GM06990 (cell line): ENCODE measurements at regions not wholly inside any gene's neighbourhood (a gene's known extent, or its start where the extent isn't known, plus 50 kb on each side); places are given as distances from the start of the nearest gene placed in this dataset.
"Not testable (repeated sequence)": the region's sequence is repeated elsewhere in the genome, so short reads cannot be mapped to it uniquely, and the experiment has no call there.

Experiments used
- DNase-seq: peaks from one replicate; pipeline ENCODE4 v3.0.0-alpha.2; 2011; ENCODE audit not compliant: insufficient read length; ENCODE audit errors: extremely low read depth
- H3K27me3 ChIP-seq: replicated peaks from 2 replicates; pipeline ENCODE4 v1.6.0; 2011; ENCODE audit warnings: low read length; ENCODE audit not compliant: control insufficient read depth, insufficient read depth
- H3K36me3 ChIP-seq: 2 replicates; pipeline ENCODE4 v1.5.1; 2011; ENCODE audit warnings: low read length; ENCODE audit not compliant: control insufficient read depth, insufficient read depth
- H3K4me3 ChIP-seq: replicated peaks from 2 replicates; pipeline ENCODE4 v1.5.1; 2011; ENCODE audit warnings: low read depth, mild to moderate bottlenecking, control low read depth, low read length
- CTCF ChIP-seq: IDR thresholded peaks from 2 replicates; pipeline ENCODE4 v1.5.1; 2011; ENCODE audit warnings: low read length, control low read depth, mild to moderate bottlenecking, inconsistent platforms; ENCODE audit not compliant: insufficient read depth, poor library complexity, severe bottlenecking

GRCh38 chr1:173377266-173377665, 99.9 kb upstream of the PRDX6 start:
- Histone ChIP-seq H3K27me3 (no peaks in the 10 kb centered on the region), H3K36me3 (no peaks in the 10 kb centered on the region), H3K4me3 (no peak overlapping the region)
- no peak for TF ChIP-seq CTCF
- DNase-seq = no peak

DNA sequence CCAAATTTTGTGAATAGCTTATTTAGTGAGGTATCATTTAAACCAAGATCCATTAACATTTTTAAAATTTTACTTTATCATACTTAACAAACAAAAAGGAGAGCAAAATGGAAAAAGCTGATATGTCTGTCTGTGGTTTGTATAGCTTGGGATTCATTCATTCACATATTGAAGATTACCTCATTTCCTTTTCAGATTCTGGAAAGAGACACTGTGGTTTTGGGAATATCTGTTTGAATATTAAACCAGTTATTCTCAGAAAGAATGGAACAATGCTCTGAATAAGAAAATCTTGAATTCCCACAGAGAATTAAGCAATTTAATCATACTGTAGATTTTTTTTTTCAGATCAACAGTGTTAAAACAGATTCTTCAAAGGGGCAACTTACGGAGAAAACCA, 93.8 kb upstream of the PRDX6 start:
- DNase-seq = no peak
- Histone ChIP-seq H3K36me3 (no peaks in the 10 kb centered on the region), H3K27me3 (no peaks in the 10 kb centered on the region), H3K4me3 (no peak overlapping the region)
- no peak for TF ChIP-seq CTCF

GRCh38 chr1:173388352-173388751, 88.8 kb upstream of the PRDX6 start:
- Histone ChIP-seq H3K27me3 (no peaks in the 10 kb centered on the region), H3K36me3 (no peaks in the 10 kb centered on the region), H3K4me3 (no peak overlapping the region)
- DNase-seq = no peak
- no peak for TF ChIP-seq CTCF

GRCh38 chr1:173392895-173393658, 84.1 kb upstream of the PRDX6 start:
- H3K27me3 ChIP-seq = no peaks in the 10 kb centered on the region
- no peak for DNase-seq
- no peak overlapping the region for H3K4me3 ChIP-seq
- no peak for TF ChIP-seq CTCF
- no peaks in the 10 kb centered on the region for H3K36me3 ChIP-seq

DNA sequence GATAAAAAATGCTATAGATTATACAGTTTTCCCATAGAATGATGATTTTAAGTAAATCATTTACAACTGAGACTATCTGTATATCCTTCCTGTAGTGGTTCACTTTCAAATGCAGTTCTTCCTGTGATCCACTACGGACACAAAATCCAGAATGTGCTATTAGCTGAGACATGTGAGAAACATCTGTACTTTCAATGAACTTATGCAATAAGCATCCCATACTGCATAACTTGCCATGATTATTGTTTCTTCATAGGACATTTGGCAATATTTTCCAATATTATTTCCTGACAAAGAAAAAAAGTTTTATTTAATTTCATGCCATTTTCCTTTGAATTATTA, 83.5 kb upstream of the PRDX6 start:
- TF ChIP-seq CTCF = no peak
- Histone ChIP-seq H3K27me3 (no peaks in the 10 kb centered on the region), H3K4me3 (no peak overlapping the region)

DNA sequence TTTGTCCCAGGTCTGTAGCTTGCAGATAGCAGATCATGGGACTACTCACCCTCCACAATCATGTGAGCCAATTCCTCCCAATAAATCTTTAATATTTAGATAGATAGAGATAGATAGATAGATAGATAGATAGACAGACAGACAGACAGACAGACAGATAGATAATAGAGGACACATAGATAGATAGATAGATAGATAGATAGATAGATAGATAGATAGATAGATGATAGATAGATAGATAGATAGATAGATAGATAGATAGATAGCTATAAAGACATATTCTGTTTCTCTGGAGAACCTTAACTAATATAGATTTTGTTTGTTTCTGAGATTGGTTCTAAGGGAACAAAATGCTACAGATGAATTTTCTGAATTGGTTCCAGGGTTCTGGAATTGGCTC, 82.3 kb upstream of the PRDX6 start:
- not testable (repeated sequence) for DNase-seq, H3K27me3 ChIP-seq, H3K36me3 ChIP-seq, H3K4me3 ChIP-seq

More for the DNA sequence above, 83.5 kb upstream of the PRDX6 start:
- H3K36me3 ChIP-seq = no peaks in the 10 kb centered on the region
- DNase-seq = no peak
